Stimulated activated CD4-positive, alpha-beta T cell treated with anti-CD3 and anti-CD28 coated beads, Interleukin-15, amount 100 ng/mL, for 1 hour (primary cell): ENCODE measurements at regions not wholly inside any gene's neighbourhood (a gene's known extent, or its start where the extent isn't known, plus 50 kb on each side); places are given as distances from the start of the nearest gene placed in this dataset.
"Not testable (repeated sequence)": the region's sequence is repeated elsewhere in the genome, so short reads cannot be mapped to it uniquely, and the experiment has no call there.

Experiments
- DNase-seq, 2 donors: peaks; one replicate each; pipeline ENCODE4 v3.0.0-alpha.2; 2020; ENCODE audit warnings: low read depth in 1 of 2, low spot score in 1 of 2

- no peak for DNase-seq
These were observed 101.7 kb downstream of the BMS1 start for GRCh38 chr10:42883993-42884983.

- DNase-seq = no peak
These were observed 103.1 kb downstream of the BMS1 start for GRCh38 chr10:42885491-42886270.

- DNase-seq = no peak
These were observed 105.3 kb downstream of the BMS1 start for GRCh38 chr10:42887734-42888503.

- no peak for DNase-seq
These were observed 106.0 kb downstream of the BMS1 start for GRCh38 chr10:42888504-42889095.

GRCh38 chr10:42896735-42897134 lies 114.1 kb downstream of the BMS1 start:
- DNase-seq = no peak

- no peak for DNase-seq
These were observed 115.7 kb downstream of the BMS1 start for GRCh38 chr10:42898037-42898960.

- DNase-seq = no peak
These were observed 116.4 kb downstream of the BMS1 start for GRCh38 chr10:42899036-42899435.

- not testable (repeated sequence) for DNase-seq
These were observed 117.8 kb downstream of the BMS1 start for GRCh38 chr10:42900346-42900745.

GRCh38 chr10:42911359-42911758 lies 128.8 kb downstream of the BMS1 start:
- no peak for DNase-seq

GRCh38 chr10:42916974-42917373 lies 134.4 kb downstream of the BMS1 start:
- no peak for DNase-seq

GRCh38 chr10:42917821-42918220 lies 135.2 kb downstream of the BMS1 start:
- DNase-seq = no peak

- DNase-seq = no peak
These were observed 139.4 kb downstream of the BMS1 start for GRCh38 chr10:42921951-42922350.

GRCh38 chr10:42924484-42924883 lies 141.9 kb downstream of the BMS1 start:
- no peak for DNase-seq

- DNase-seq = no peak
These were observed 144.2 kb downstream of the BMS1 start for GRCh38 chr10:42926843-42927242.

- no peak for DNase-seq
These were observed 145.5 kb downstream of the BMS1 start for GRCh38 chr10:42928064-42928463.

- DNase-seq = no peak
These were observed 146.6 kb downstream of the BMS1 start for GRCh38 chr10:42929236-42929635.

GRCh38 chr10:42929993-42930392 lies 146.9 kb upstream of the RET start:
- DNase-seq = no peak

- no peak for DNase-seq
These were observed 146.2 kb upstream of the RET start for GRCh38 chr10:42930516-42931192.

- DNase-seq = no peak
These were observed 144.8 kb upstream of the RET start for GRCh38 chr10:42932116-42932515.
